SK-N-SH (cell line): ENCODE measurements at regions not wholly inside any gene's neighbourhood (a gene's known extent, or its start where the extent isn't known, plus 50 kb on each side); places are given as distances from the start of the nearest gene placed in this dataset.

ENCODE experiments used
- CHD2 ChIP-seq: fragments of 150-350 bp; IDR thresholded peaks from 2 replicates; pipeline ENCODE4 v1.6.1; 2018; ENCODE audit warnings: low read length; ENCODE audit not compliant: partially characterized antibody
- CTCF ChIP-seq: fragments of 200-600 bp; sonication (generic); IDR thresholded peaks from 2 replicates; pipeline ENCODE4 v1.6.1; 2017; ENCODE audit warnings: antibody characterized with exemption, mild to moderate bottlenecking, moderate library complexity
- EP300 ChIP-seq, 2 experiments: IDR thresholded peaks; 2 replicates each; pipeline versions ENCODE4 v1.4.0 to v1.6.1; 2012; ENCODE audit warnings: borderline replicate concordance in 1 of 2, low read depth in 1 of 2, low read length in 1 of 2
- FOXM1 ChIP-seq: IDR thresholded peaks from 2 replicates; pipeline ENCODE4 v1.4.0; 2012; ENCODE audit warnings: low read depth, mild to moderate bottlenecking
- GABPA ChIP-seq: IDR thresholded peaks from 2 replicates; pipeline ENCODE4 v1.4.0; 2012; ENCODE audit warnings: low read depth, mild to moderate bottlenecking
- GATA2 ChIP-seq: sonication (generic); formaldehyde crosslinking; IDR thresholded peaks from 2 replicates; pipeline ENCODE4 v1.5.0; 2020; ENCODE audit warnings: mild to moderate bottlenecking, missing genetic modification reagents
- IRF3 ChIP-seq: fragments of 150-350 bp; IDR thresholded peaks from 2 replicates; pipeline ENCODE4 v1.6.1; 2016; ENCODE audit warnings: mild to moderate bottlenecking, low read depth, low read length
- JUND ChIP-seq: IDR thresholded peaks from 2 replicates; pipeline ENCODE4 v1.4.0; 2012
- MAX ChIP-seq: IDR thresholded peaks from 2 replicates; pipeline ENCODE4 v1.4.0; 2012; ENCODE audit warnings: low read depth
- RAD21 ChIP-seq: IDR thresholded peaks from 2 replicates; pipeline ENCODE4 v1.6.1; 2012; ENCODE audit warnings: mild to moderate bottlenecking, low read length
- RCOR1 ChIP-seq: fragments of 150-350 bp; IDR thresholded peaks from 2 replicates; pipeline ENCODE4 v1.6.1; 2017; ENCODE audit warnings: antibody characterized with exemption, low read length
- TCF12 ChIP-seq: IDR thresholded peaks from 2 replicates; pipeline ENCODE4 v1.4.0; 2012

GRCh38 chr22:22062306-22062793 lies 79.8 kb upstream of the TOP3B start:
- TF ChIP-seq CTCF: no peak
- TF ChIP-seq GABPA: no peak
- no peak for TF ChIP-seq EP300 (IDR thresholded peaks at IDR 0.05; ENCODE audit: borderline replicate concordance in 1 of 2, low read depth in 1 of 2, low read length in 1 of 2)
- no peak for TF ChIP-seq RCOR1
- TF ChIP-seq TCF12: no peak
- TF ChIP-seq GATA2 (CRISPR knock-in tag): no peak
- no peak for TF ChIP-seq JUND
- TF ChIP-seq MAX: no peak
- TF ChIP-seq CHD2: no peak
- TF ChIP-seq FOXM1: no peak
- no peak for TF ChIP-seq IRF3
- no peak for TF ChIP-seq RAD21
